HCT116 (cell line): ENCODE measurements at regions not wholly inside any gene's neighbourhood (a gene's known extent, or its start where the extent isn't known, plus 50 kb on each side); places are given as distances from the start of the nearest gene placed in this dataset.

Experiments used
- ATAC-seq: fragments of 200-7000 bp; cut with Tn5 transposase; 2 replicates; pipeline ENCODE4 v1.9.1; 2020; ENCODE audit warnings: mild to moderate bottlenecking, moderate library complexity
- BruUV-seq: library from RNA; stranded (reverse); fragments of 400-500 nt; replicated peaks from 2 replicates; lab custom pipeline; 2021; lab: Mats Ljungman, UMichigan
- CTCF ChIA-PET: fragments of 300-600 bp; sonication (Branson Sonifier 250); formaldehyde crosslinking; loops from one replicate; lab custom pipeline; 2021; ENCODE audit warnings: antibody characterized with exemption; lab: Charles Lee
- POLR2A ChIA-PET: fragments of 300-600, 350-600 bp; sonication (Branson Sonifier 250); formaldehyde crosslinking; loops from one replicate; lab custom pipeline; 2021; ENCODE audit warnings: antibody characterized with exemption; lab: Charles Lee
- RAD21 ChIA-PET, 2 experiments: fragments of 300-600 bp; sonication (Branson Sonifier 250); formaldehyde crosslinking; loops; one replicate each; lab custom pipeline; 2023; ENCODE audit warnings: low total read pairs in 2 of 2; ENCODE audit not compliant: uncharacterized antibody in 2 of 2, unreplicated experiment in 2 of 2, low non-redundant PET in 1 of 2; lab: Charles Lee
- DNase-seq: peaks from one replicate; pipeline ENCODE4 v3.0.0-alpha.2; 2010; ENCODE audit warnings: low read depth, low spot score
- H2AFZ ChIP-seq: fragments of 200-600 bp; shearing (Covaris generic), sonication (generic); 2 replicates; pipeline ENCODE4 v1.6.1; 2017; ENCODE audit warnings: low read depth, mixed run types, mixed read lengths, antibody characterized with exemption, low read length; ENCODE audit not compliant: poor library complexity, severe bottlenecking
- H3K27ac ChIP-seq: 2 replicates; pipeline ENCODE4 v1.5.1; 2012; ENCODE audit warnings: low read depth, low read length
- H3K27me3 ChIP-seq: fragments of 200-600 bp; sonication (generic); 2 replicates; pipeline ENCODE4 v1.6.1; 2016; ENCODE audit warnings: mixed run types, low read length, mixed read lengths; ENCODE audit not compliant: insufficient read depth
- H3K36me3 ChIP-seq, 2 experiments: fragments of 200-500 bp in 1 of 2; fragments of 200-600 bp in 1 of 2; sonication (Bioruptor generic) in 1 of 2; sonication (generic) in 1 of 2; 2 replicates each; pipeline versions ENCODE4 v1.5.1 to v1.6.1; 2014 to 2016; ENCODE audit warnings: low read length in 2 of 2, inconsistent platforms in 1 of 2, mixed read lengths in 1 of 2, mixed run types in 1 of 2; ENCODE audit not compliant: insufficient read depth in 2 of 2, control insufficient read depth in 1 of 2
- H3K4me1 ChIP-seq, 2 experiments: fragments of 200-600 bp in 1 of 2; sonication (generic) in 1 of 2; 2 replicates each; pipeline versions ENCODE4 v1.5.1 to v1.6.1; 2012 to 2017; ENCODE audit warnings: low read length in 2 of 2, inconsistent platforms in 1 of 2, mild to moderate bottlenecking in 1 of 2, mixed read lengths in 1 of 2, mixed run types in 1 of 2, moderate library complexity in 1 of 2; ENCODE audit not compliant: insufficient read depth in 2 of 2, control insufficient read depth in 1 of 2
- H3K4me2 ChIP-seq: fragments of 200-600 bp; sonication (generic); 2 replicates; pipeline ENCODE4 v1.6.1; 2017; ENCODE audit warnings: mixed run types, low read length, mixed read lengths
- H3K4me3 ChIP-seq, 2 experiments: fragments of 200-600 bp in 1 of 2; sonication (generic) in 1 of 2; replicated peaks in 1 of 2; 2 replicates each; pipeline ENCODE4 v1.5.1; 2011 to 2016; ENCODE audit warnings: low read length in 2 of 2, control low read depth in 1 of 2, low read depth in 1 of 2, mild to moderate bottlenecking in 1 of 2, mixed read lengths in 1 of 2, mixed run types in 1 of 2
- H3K79me2 ChIP-seq: fragments of 200-600 bp; sonication (generic); 2 replicates; pipeline ENCODE4 v1.6.1; 2017; ENCODE audit warnings: mild to moderate bottlenecking, mixed run types, low read length, moderate library complexity, mixed read lengths; ENCODE audit not compliant: insufficient read depth
- H3K9ac ChIP-seq: fragments of 200-600 bp; sonication (generic); 2 replicates; pipeline ENCODE4 v1.6.1; 2016; ENCODE audit warnings: low read length, mixed read lengths
- H3K9me2 ChIP-seq: fragments of 200-600 bp; sonication (generic), shearing (Covaris generic); 2 replicates; pipeline ENCODE4 v1.6.1; 2017; ENCODE audit warnings: mixed run types, mild to moderate bottlenecking, moderate library complexity; ENCODE audit not compliant: insufficient read depth
- H3K9me3 ChIP-seq, 2 experiments: fragments of 200-500 bp in 1 of 2; fragments of 200-600 bp in 1 of 2; sonication (Bioruptor generic) in 1 of 2; sonication (generic) in 1 of 2; 2 replicates each; pipeline ENCODE4 v1.6.1; 2014 to 2017; ENCODE audit warnings: low read length in 2 of 2, mixed read lengths in 2 of 2, inconsistent platforms in 1 of 2, low read depth in 1 of 2, mild to moderate bottlenecking in 1 of 2, mixed run types in 1 of 2, moderate library complexity in 1 of 2; ENCODE audit not compliant: control insufficient read depth in 1 of 2, insufficient read depth in 1 of 2
- H4K20me1 ChIP-seq: fragments of 200-600 bp; sonication (generic), shearing (Covaris generic); 2 replicates; pipeline ENCODE4 v1.6.1; 2017; ENCODE audit warnings: mixed run types, mild to moderate bottlenecking, moderate library complexity; ENCODE audit not compliant: insufficient read depth
- CBX3 ChIP-seq: IDR thresholded peaks from 2 replicates; pipeline ENCODE4 v1.6.1; 2012; ENCODE audit warnings: low read depth
- CEBPB ChIP-seq: IDR thresholded peaks from 2 replicates; pipeline ENCODE4 v1.6.1; 2012; ENCODE audit warnings: low read depth
- CTCF ChIP-seq, 3 experiments: fragments of 200-600 bp in 1 of 3; sonication (generic) in 1 of 3; IDR thresholded peaks in 2 of 3; conservative IDR thresholded peaks in 1 of 3; 2 replicates each; pipeline ENCODE4 v1.5.1; 2012 to 2017; ENCODE audit warnings: low read depth in 2 of 3, low read length in 2 of 3, antibody characterized with exemption in 1 of 3, borderline replicate concordance in 1 of 3, control low read depth in 1 of 3, mild to moderate bottlenecking in 1 of 3, mixed read lengths in 1 of 3, mixed run types in 1 of 3, moderate library complexity in 1 of 3; ENCODE audit not compliant: insufficient read depth in 1 of 3
- ELF1 ChIP-seq: IDR thresholded peaks from 2 replicates; pipeline ENCODE4 v1.6.1; 2012; ENCODE audit warnings: low read depth, borderline replicate concordance
- EZH2 ChIP-seq: fragments of 200-600 bp; sonication (generic); IDR thresholded peaks from 2 replicates; pipeline ENCODE4 v1.6.1; 2017; ENCODE audit warnings: antibody characterized with exemption, mixed run types
- EZH2phosphoT487 ChIP-seq: fragments of 200-600 bp; IDR thresholded peaks from 2 replicates; pipeline ENCODE4 v1.6.1; 2018; ENCODE audit warnings: antibody characterized with exemption, borderline replicate concordance
- FOSL1 ChIP-seq: IDR thresholded peaks from 2 replicates; pipeline ENCODE4 v1.6.1; 2012; ENCODE audit warnings: low read depth
- JUND ChIP-seq: IDR thresholded peaks from 2 replicates; pipeline ENCODE4 v1.6.1; 2012
- MAX ChIP-seq: IDR thresholded peaks from 2 replicates; pipeline ENCODE4 v1.6.1; 2012
- POLR2A ChIP-seq: IDR thresholded peaks from 2 replicates; pipeline ENCODE4 v1.7.0; 2011; ENCODE audit warnings: borderline replicate concordance; ENCODE audit not compliant: insufficient read depth, insufficient read length; ENCODE audit errors: extremely low read depth
- POLR2AphosphoS5 ChIP-seq: IDR thresholded peaks from 2 replicates; pipeline ENCODE4 v1.6.1; 2011; ENCODE audit warnings: mild to moderate bottlenecking, low read depth, low read length, moderate library complexity
- RAD21 ChIP-seq: IDR thresholded peaks from 2 replicates; pipeline ENCODE4 v1.6.1; 2012; ENCODE audit warnings: low read depth, mild to moderate bottlenecking
- SIN3A ChIP-seq: IDR thresholded peaks from 2 replicates; pipeline ENCODE4 v1.6.1; 2012; ENCODE audit warnings: low read depth
- SP1 ChIP-seq: IDR thresholded peaks from 2 replicates; pipeline ENCODE4 v1.6.1; 2012; ENCODE audit warnings: low read depth
- SRF ChIP-seq: IDR thresholded peaks from 2 replicates; pipeline ENCODE4 v1.6.1; 2012; ENCODE audit warnings: low read depth
- TCF7L2 ChIP-seq: IDR thresholded peaks from 2 replicates; pipeline ENCODE4 v1.7.0; 2011; ENCODE audit warnings: borderline replicate concordance, inconsistent platforms; ENCODE audit not compliant: insufficient read depth, insufficient read length; ENCODE audit errors: extremely low read depth
- ZBTB33 ChIP-seq: IDR thresholded peaks from 2 replicates; pipeline ENCODE4 v1.6.1; 2011; ENCODE audit warnings: mild to moderate bottlenecking, low read length, moderate library complexity; ENCODE audit not compliant: insufficient replicate concordance; ENCODE audit errors: extremely low read depth
- ZNF274 ChIP-seq: fragments of 200-500 bp; sonication (Bioruptor generic); IDR thresholded peaks from 2 replicates; pipeline ENCODE4 v1.6.1; 2014; ENCODE audit warnings: mild to moderate bottlenecking, low read depth, low read length, inconsistent platforms
- intact Hi-C: fragments of 100-400 bp; cut with micrococcal nuclease; formaldehyde crosslinking; loops from 2 replicates; pipeline ENCODE4 v1.10.0; 2022

- TF ChIP-seq CEBPB (no peak), SRF (no peak), ZBTB33 (no peak), CTCF (IDR thresholded peaks at IDR 0.05 in 2 of 3, conservative IDR thresholded peaks at IDR 0.05 in 1 of 3; ENCODE audit: borderline replicate concordance in 1 of 3, insufficient read depth in 1 of 3, low read depth in 2 of 3, low read length in 2 of 3) (no peak), EZH2 (no peak), FOSL1 (no peak), MAX (no peak), ZNF274 (no peak), CBX3 (no peak), RAD21 (no peak)
These were observed 266.4 kb upstream of the TBC1D5 start (continued) for GRCh38 chr3:18008706-18009368.

GRCh38 chr3:18007980-18008379 is 265.5 kb upstream of the TBC1D5 start:
- Histone ChIP-seq H3K4me3 (no peak overlapping the region), H3K9ac (no peak overlapping the region), H2AFZ (no peak overlapping the region)
- ChIA-PET RAD21 (no interaction called here), CTCF (no interaction called here)
- no TSS peak for BruUV-seq
- TF ChIP-seq SIN3A (no peak), POLR2AphosphoS5 (no peak), CBX3 (no peak), POLR2A (no peak), SP1 (no peak), ELF1 (no peak), CEBPB (no peak), JUND (no peak), TCF7L2 (no peak), RAD21 (no peak), EZH2phosphoT487 (no peak), CTCF (IDR thresholded peaks at IDR 0.05 in 2 of 3, conservative IDR thresholded peaks at IDR 0.05 in 1 of 3; ENCODE audit: borderline replicate concordance in 1 of 3, insufficient read depth in 1 of 3, low read depth in 2 of 3, low read length in 2 of 3) (no peak)
- TF ChIP-seq, all 23 proteins: peak for 0
- Histone ChIP-seq H3K9me3 (no peaks in the 10 kb centered on the region), H3K4me2 (no peak overlapping the region), H3K36me3 (no peaks in the 10 kb centered on the region), H3K9me2 (no peaks in the 10 kb centered on the region), H3K27ac (no peak overlapping the region), H4K20me1 (no peaks in the 10 kb centered on the region), H3K4me1 (no peaks in the 10 kb centered on the region), H3K27me3 (no peaks in the 10 kb centered on the region), H3K79me2 (no peaks in the 10 kb centered on the region)
- intact Hi-C loops = no loop called here
- POLR2A ChIA-PET = no interaction called here
- DNase-seq (no peak), ATAC-seq (no peak)
